Fibroblast of lung (primary cell): ENCODE measurements at regions not wholly inside any gene's neighbourhood (a gene's known extent, or its start where the extent isn't known, plus 50 kb on each side); places are given as distances from the start of the nearest gene placed in this dataset.

Source experiments
- CTCF ChIP-seq, 2 donors: IDR thresholded peaks in 1 of 2; conservative IDR thresholded peaks in 1 of 2; 1 replicate in 1 of 2; 2 replicates in 1 of 2; pipeline ENCODE4 v1.5.1; 2011 to 2012; ENCODE audit warnings: low read length in 2 of 2, control low read depth in 1 of 2, inconsistent platforms in 1 of 2, low read depth in 1 of 2, mild to moderate bottlenecking in 1 of 2
- EZH2 ChIP-seq: IDR thresholded peaks from 2 replicates; pipeline ENCODE4 v1.5.1; 2012; ENCODE audit warnings: low read length, control low read depth, mild to moderate bottlenecking; ENCODE audit errors: missing control alignments

- no peak for TF ChIP-seq CTCF (conservative IDR thresholded peaks at IDR 0.05 in 1 of 2, IDR thresholded peaks at IDR 0.05 in 1 of 2; ENCODE audit: low read depth in 1 of 2, low read length in 2 of 2)
- no peak for TF ChIP-seq EZH2
Observed at GRCh38 chr21:28805885-28806284, 186.8 kb downstream of the LTN1 start.
